ENCODE measurements at regions not wholly inside any gene's neighbourhood (a gene's known extent, or its start where the extent isn't known, plus 50 kb on each side); places are given as distances from the start of the nearest gene placed in this dataset.

- Histone ChIP-seq H3K9me3 (no peaks in the 10 kb centered on the region), H3K36me3 (ENCODE audit: low read depth, missing control alignments) (no peaks in the 10 kb centered on the region), H3K4me1 (no peaks in the 10 kb centered on the region), H3K27ac (no peak overlapping the region), H3K27me3 (no peaks in the 10 kb centered on the region), H3K4me3 (no peak overlapping the region)
- DNase-seq, result no peak
- intact Hi-C loops (cut with DNase I; ENCODE audit: low total_unique reads), result no loop called here
- 74 to 85% methylated on average over 4 of the region's 4 CpGs for WGBS, 2 donors
- TF ChIP-seq CTCF (IDR thresholded peaks at IDR 0.05) (no peak), POLR2A (IDR thresholded peaks at IDR 0.05) (no peak)
Measured at GRCh38 chr1:90650401-90650800, 66.7 kb downstream of the BARHL2 start.

- no peaks in the 10 kb centered on the region for H3K4me1 ChIP-seq
- intact Hi-C loops (cut with DNase I; ENCODE audit: low total_unique reads), result no loop called here
- WGBS, 2 donors, result 84 to 86% methylated on average over 4 of the region's 4 CpGs
- H3K4me3 ChIP-seq, result no peak overlapping the region
- H3K27me3 ChIP-seq, result no peaks in the 10 kb centered on the region
- TF ChIP-seq POLR2A (IDR thresholded peaks at IDR 0.05) (no peak), CTCF (IDR thresholded peaks at IDR 0.05) (no peak)
- no peaks in the 10 kb centered on the region for H3K9me3 ChIP-seq
- no peak for DNase-seq
- H3K27ac ChIP-seq, result no peak overlapping the region
- no peaks in the 10 kb centered on the region for H3K36me3 ChIP-seq (ENCODE audit: low read depth, missing control alignments)
Measured at GRCh38 chr1:90640325-90640724, 76.8 kb downstream of the BARHL2 start.

GRCh38 chr1:90622666-90623065, 94.4 kb downstream of the BARHL2 start:
- Histone ChIP-seq H3K27ac (no peak overlapping the region), H3K4me1 (no peaks in the 10 kb centered on the region), H3K36me3 (ENCODE audit: low read depth, missing control alignments) (no peaks in the 10 kb centered on the region), H3K27me3 (no peaks in the 10 kb centered on the region), H3K4me3 (no peak overlapping the region), H3K9me3 (no peaks in the 10 kb centered on the region)
- intact Hi-C loops (cut with DNase I; ENCODE audit: low total_unique reads), result no loop called here
- DNase-seq, result no peak
- 86 to 87% methylated on average over 5 of the region's 5 CpGs for WGBS, 2 donors
- TF ChIP-seq CTCF (IDR thresholded peaks at IDR 0.05), result no peak
- no peak for TF ChIP-seq POLR2A (IDR thresholded peaks at IDR 0.05)

GRCh38 chr1:90621986-90622385, 95.1 kb downstream of the BARHL2 start:
- DNase-seq, result no peak
- TF ChIP-seq POLR2A (IDR thresholded peaks at IDR 0.05) (no peak), CTCF (IDR thresholded peaks at IDR 0.05) (no peak)
- no peaks in the 10 kb centered on the region for H3K36me3 ChIP-seq (ENCODE audit: low read depth, missing control alignments)
- H3K4me3 ChIP-seq, result no peak overlapping the region
- no peaks in the 10 kb centered on the region for H3K9me3 ChIP-seq
- WGBS, 2 donors, result 88 to 92% methylated on average over 3 of the region's 3 CpGs
- intact Hi-C loops (cut with DNase I; ENCODE audit: low total_unique reads), result no loop called here
- no peaks in the 10 kb centered on the region for H3K4me1 ChIP-seq
- H3K27ac ChIP-seq, result no peak overlapping the region
- H3K27me3 ChIP-seq, result no peaks in the 10 kb centered on the region

- Histone ChIP-seq H3K9me3 (no peaks in the 10 kb centered on the region), H3K4me3 (no peak overlapping the region), H3K27me3 (no peaks in the 10 kb centered on the region), H3K4me1 (no peaks in the 10 kb centered on the region), H3K27ac (no peak overlapping the region), H3K36me3 (ENCODE audit: low read depth, missing control alignments) (no peaks in the 10 kb centered on the region)
- TF ChIP-seq POLR2A (IDR thresholded peaks at IDR 0.05) (no peak), CTCF (IDR thresholded peaks at IDR 0.05) (no peak)
- peak; percentile 48 for DNase-seq
- WGBS, 2 donors, result 78% methylated on average over 4 of the region's 4 CpGs
- intact Hi-C loops (cut with DNase I; ENCODE audit: low total_unique reads), result no loop called here
Measured at GRCh38 chr1:90616395-90616794, 100.7 kb downstream of the BARHL2 start.
